GM23338 (cell line): ENCODE measurements at regions not wholly inside any gene's neighbourhood (a gene's known extent, or its start where the extent isn't known, plus 50 kb on each side); places are given as distances from the start of the nearest gene placed in this dataset.

ENCODE experiments used
- ATAC-seq: fragments of 200-7000 bp; cut with Tn5 transposase; 3 replicates; pipeline ENCODE4 v1.9.1; 2020
- DNase-seq: peaks from one replicate; pipeline ENCODE4 v3.0.0-alpha.2; 2015; ENCODE audit warnings: low spot score
- H2AFZ ChIP-seq: fragments of 200-600 bp; sonication (generic); 2 replicates; pipeline ENCODE4 v1.8.0; 2016; ENCODE audit warnings: antibody characterized with exemption, mild to moderate bottlenecking, moderate library complexity
- H3F3A ChIP-seq: fragments of 200-600 bp; sonication (generic); replicated peaks from 2 replicates; pipeline ENCODE4 v1.8.0; 2017; ENCODE audit warnings: antibody characterized with exemption, mixed run types, low read depth
- H3K27ac ChIP-seq: fragments of 200-600 bp; sonication (generic); 2 replicates; pipeline ENCODE4 v1.6.1; 2016; ENCODE audit warnings: low read depth
- H3K27me3 ChIP-seq: fragments of 200-600 bp; sonication (generic); 2 replicates; pipeline ENCODE4 v1.8.0; 2016; ENCODE audit warnings: mild to moderate bottlenecking, mixed run types, moderate library complexity; ENCODE audit not compliant: insufficient read depth
- H3K36me3 ChIP-seq: fragments of 200-600 bp; sonication (generic); 2 replicates; pipeline ENCODE4 v1.8.0; 2016; ENCODE audit warnings: mild to moderate bottlenecking; ENCODE audit not compliant: insufficient read depth
- H3K4me1 ChIP-seq: fragments of 200-600 bp; sonication (generic); 2 replicates; pipeline ENCODE4 v1.8.0; 2016; ENCODE audit warnings: mild to moderate bottlenecking, moderate library complexity; ENCODE audit not compliant: insufficient read depth
- H3K4me2 ChIP-seq: fragments of 200-600 bp; sonication (generic); 2 replicates; pipeline ENCODE4 v1.7.1; 2017; ENCODE audit warnings: mixed run types
- H3K4me3 ChIP-seq: fragments of 200-600 bp; sonication (generic); 2 replicates; pipeline ENCODE4 v1.6.1; 2016; ENCODE audit warnings: mixed run types
- H3K79me2 ChIP-seq: fragments of 200-600 bp; sonication (generic); replicated peaks from 2 replicates; pipeline ENCODE4 v1.8.0; 2017; ENCODE audit warnings: mild to moderate bottlenecking; ENCODE audit not compliant: insufficient read depth
- H3K9me2 ChIP-seq: fragments of 200-600 bp; sonication (generic); 2 replicates; pipeline ENCODE4 v1.8.0; 2017; ENCODE audit not compliant: insufficient read depth
- H4K20me1 ChIP-seq: fragments of 200-600 bp; sonication (generic); replicated peaks from 2 replicates; pipeline ENCODE4 v1.8.0; 2017; ENCODE audit warnings: mild to moderate bottlenecking; ENCODE audit not compliant: insufficient read depth
- H3K27ac Mint-ChIP-seq: 2 replicates; pipeline ENCODE4 v1.8.0; 2020; ENCODE audit warnings: inconsistent platforms, mild to moderate bottlenecking, moderate library complexity, mixed read lengths
- H3K27me3 Mint-ChIP-seq: 3 replicates; pipeline ENCODE4 v1.8.0; 2022; ENCODE audit warnings: low read depth, mild to moderate bottlenecking, moderate library complexity, mixed read lengths, inconsistent platforms; ENCODE audit not compliant: insufficient read depth, poor library complexity
- H3K36me3 Mint-ChIP-seq: 3 replicates; pipeline ENCODE4 v1.8.0; 2021; ENCODE audit warnings: low read depth, mild to moderate bottlenecking, inconsistent platforms, moderate library complexity, mixed read lengths
- H3K4me1 Mint-ChIP-seq: 3 replicates; pipeline ENCODE4 v1.8.0; 2020; ENCODE audit warnings: mild to moderate bottlenecking, inconsistent platforms, mixed read lengths
- H3K4me3 Mint-ChIP-seq: 3 replicates; pipeline ENCODE4 v1.8.0; 2021; ENCODE audit warnings: moderate library complexity, mild to moderate bottlenecking, inconsistent platforms, mixed read lengths
- H3K9me3 Mint-ChIP-seq: 3 replicates; pipeline ENCODE4 v1.8.0; 2020; ENCODE audit warnings: moderate library complexity, mild to moderate bottlenecking, inconsistent platforms, mixed read lengths
- CREB1 ChIP-seq: fragments of 250-450 bp; sonication (Bioruptor Pico); IDR thresholded peaks from 2 replicates; pipeline ENCODE4 v1.5.0; 2020; ENCODE audit warnings: low read depth, mild to moderate bottlenecking, moderate library complexity
- CTCF ChIP-seq, 2 experiments: fragments of 200-600 bp in 1 of 2; sonication (generic) in 1 of 2; conservative IDR thresholded peaks; 2 replicates each; pipeline versions ENCODE4 v1.5.1 to v1.6.1; 2016 to 2017; ENCODE audit warnings: antibody characterized with exemption in 2 of 2, low read depth in 2 of 2, mild to moderate bottlenecking in 2 of 2, moderate library complexity in 1 of 2
- ETS1 ChIP-seq: IDR thresholded peaks from 2 replicates; pipeline ENCODE4 v1.6.1; 2016; ENCODE audit warnings: antibody characterized with exemption
- EZH2 ChIP-seq: fragments of 200-600 bp; sonication (generic); IDR thresholded peaks from one replicate; pipeline ENCODE4 v1.8.0; 2017; ENCODE audit warnings: antibody characterized with exemption, mild to moderate bottlenecking, low read depth; ENCODE audit not compliant: unreplicated experiment
- EZH2phosphoT487 ChIP-seq: fragments of 200-600 bp; sonication (generic); IDR thresholded peaks from one replicate; pipeline ENCODE4 v1.8.1; 2018; ENCODE audit warnings: antibody characterized with exemption; ENCODE audit not compliant: unreplicated experiment
- JUNB ChIP-seq: IDR thresholded peaks from one replicate; pipeline ENCODE4 v1.6.1; 2016; ENCODE audit warnings: antibody characterized with exemption; ENCODE audit not compliant: unreplicated experiment
- NANOG ChIP-seq: IDR thresholded peaks from 2 replicates; pipeline ENCODE4 v1.6.1; 2016; ENCODE audit warnings: antibody characterized with exemption, borderline replicate concordance
- POLR2AphosphoS5 ChIP-seq: IDR thresholded peaks from 2 replicates; pipeline ENCODE4 v1.6.1; 2016; ENCODE audit warnings: antibody characterized with exemption, low read depth
- REST ChIP-seq: IDR thresholded peaks from one replicate; pipeline ENCODE4 v1.6.1; 2018; ENCODE audit warnings: antibody characterized with exemption; ENCODE audit not compliant: unreplicated experiment
- STAT1 ChIP-seq: IDR thresholded peaks from one replicate; pipeline ENCODE4 v1.6.1; 2016; ENCODE audit warnings: antibody characterized with exemption; ENCODE audit not compliant: unreplicated experiment
- ZNF114 ChIP-seq: fragments of 250-450 bp; sonication (Bioruptor Pico); IDR thresholded peaks from 2 replicates; pipeline ENCODE4 v1.5.0; 2020; ENCODE audit warnings: mild to moderate bottlenecking, moderate library complexity
- ZNF331 ChIP-seq: fragments of 250-450 bp; sonication (Bioruptor Pico); IDR thresholded peaks from 2 replicates; pipeline ENCODE4 v1.5.0; 2020; ENCODE audit warnings: low read depth, mild to moderate bottlenecking, moderate library complexity
- ZNF462 ChIP-seq: fragments of 250-450 bp; sonication (Bioruptor Pico); IDR thresholded peaks from 2 replicates; pipeline ENCODE4 v1.5.0; 2020; ENCODE audit warnings: mild to moderate bottlenecking, moderate library complexity

GRCh38 chr4:36477861-36478260 lies 196.4 kb downstream of the DTHD1 start:
- no peaks in the 10 kb centered on the region for H3K36me3 Mint-ChIP-seq
- Histone ChIP-seq H3K4me1 (no peaks in the 10 kb centered on the region), H3K4me3 (no peak overlapping the region), H3K27ac (no peak overlapping the region), H2AFZ (no peak overlapping the region), H3K9me2 (no peaks in the 10 kb centered on the region), H3K36me3 (no peaks in the 10 kb centered on the region), H3K79me2 (no peaks in the 10 kb centered on the region), H3K4me2 (no peak overlapping the region), H3F3A (no peaks in the 10 kb centered on the region), H4K20me1 (no peaks in the 10 kb centered on the region), H3K27me3 (no peaks in the 10 kb centered on the region)
- H3K9me3 Mint-ChIP-seq, result no peaks in the 10 kb centered on the region
- TF ChIP-seq ZNF331 (CRISPR knock-in tag) (no peak), ETS1 (no peak), POLR2AphosphoS5 (no peak), JUNB (no peak), EZH2phosphoT487 (no peak), CREB1 (CRISPR knock-in tag) (no peak), NANOG (no peak), STAT1 (no peak), CTCF (conservative IDR thresholded peaks at IDR 0.05; ENCODE audit: low read depth in 2 of 2) (no peak), ZNF114 (no peak), ZNF462 (no peak), REST (no peak), EZH2 (no peak)
- H3K4me3 Mint-ChIP-seq, result no peak overlapping the region
- H3K27ac Mint-ChIP-seq, result no peak overlapping the region
- H3K27me3 Mint-ChIP-seq, result no peaks in the 10 kb centered on the region
- ATAC-seq, result no peak
- DNase-seq, result no peak
- no peaks in the 10 kb centered on the region for H3K4me1 Mint-ChIP-seq
